GM18502 (cell line): ENCODE measurements at regions not wholly inside any gene's neighbourhood (a gene's known extent, or its start where the extent isn't known, plus 50 kb on each side); places are given as distances from the start of the nearest gene placed in this dataset.
"Not testable (repeated sequence)": the region's sequence is repeated elsewhere in the genome, so short reads cannot be mapped to it uniquely, and the experiment has no call there.

Experiments
- ATAC-seq: cut with Tn5 transposase; IDR thresholded peaks from one replicate; pipeline ENCODE4 v1.9.1; 2021; ENCODE audit warnings: mild to moderate bottlenecking; ENCODE audit not compliant: unreplicated experiment, poor library complexity

DNA sequence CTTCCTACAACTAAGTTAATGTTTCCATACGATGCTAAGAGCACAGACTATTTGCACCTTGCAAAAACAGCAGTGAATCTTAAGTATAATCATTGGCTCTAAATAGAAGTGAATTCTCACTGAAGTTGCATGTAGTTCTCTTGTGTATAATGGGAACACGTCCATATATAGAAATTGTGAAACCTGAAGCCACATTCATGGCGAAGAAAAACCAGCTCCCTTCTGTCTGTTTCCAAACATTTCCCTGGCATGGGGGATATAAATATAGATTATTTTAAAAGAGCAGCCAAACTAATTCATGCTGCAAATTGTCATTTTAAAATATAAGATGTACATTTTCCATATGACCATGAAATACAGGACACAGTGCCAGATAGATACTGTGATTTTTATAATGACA lies 71.1 kb downstream of the TRAM1L1 start:
- ATAC-seq, result no peak

DNA sequence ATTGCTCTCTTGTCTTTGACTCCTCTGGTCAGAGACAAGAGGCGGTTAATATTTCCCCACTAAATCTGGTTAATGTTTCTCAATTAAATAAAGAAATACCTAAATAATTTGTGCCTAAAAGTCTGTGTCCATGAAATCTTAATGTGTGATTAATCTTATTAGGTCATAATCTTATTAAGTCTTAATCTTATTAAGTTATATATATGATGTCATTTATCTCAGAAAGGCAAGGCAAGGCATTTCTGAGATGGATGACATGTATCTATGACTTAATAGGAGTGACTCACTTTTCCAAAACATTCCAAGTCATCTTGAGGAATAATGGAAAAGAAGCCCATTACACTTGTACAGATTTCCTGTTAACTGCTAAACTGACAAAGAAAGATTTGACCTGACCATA lies 74.7 kb downstream of the TRAM1L1 start:
- ATAC-seq, result no peak

DNA sequence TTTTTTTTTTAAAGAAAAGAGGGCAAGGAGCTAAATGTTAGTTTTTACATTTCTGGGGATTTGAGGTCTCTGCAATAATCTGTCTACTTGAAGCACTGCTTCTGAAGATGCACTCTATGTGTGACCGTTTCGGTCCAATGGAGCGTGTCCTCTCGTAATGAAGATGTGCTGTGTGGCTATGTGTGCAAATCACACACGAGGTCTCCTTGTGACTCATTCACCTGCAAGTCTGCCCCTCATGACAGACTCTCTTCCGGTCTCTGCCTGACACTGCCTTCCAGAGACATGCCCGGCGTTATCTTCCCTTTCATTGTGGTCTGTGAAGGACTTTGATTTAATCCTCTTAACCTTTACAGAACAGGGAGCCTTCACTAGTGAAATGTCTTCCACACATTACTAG lies 84.3 kb downstream of the TRAM1L1 start:
- peak; percentile 83 for ATAC-seq

DNA sequence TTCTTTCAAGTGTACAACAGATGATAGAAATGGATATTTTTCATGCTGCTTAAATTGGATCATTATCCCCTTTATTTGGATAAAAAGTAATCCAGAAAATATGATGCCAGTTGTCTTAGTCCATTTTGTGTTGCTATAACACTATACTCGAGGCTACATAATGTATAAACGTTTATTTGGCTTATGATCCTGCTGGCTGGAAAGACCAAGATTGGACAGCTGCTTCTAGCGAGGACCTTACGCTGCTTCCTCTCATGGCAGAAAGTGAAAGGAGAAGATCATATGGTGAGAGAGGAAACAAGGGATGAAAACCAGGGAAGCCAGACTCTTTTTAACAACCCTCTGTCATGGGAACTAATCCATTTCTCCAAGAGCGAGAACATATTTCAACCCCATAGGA lies 102.7 kb downstream of the TRAM1L1 start:
- no peak for ATAC-seq

DNA sequence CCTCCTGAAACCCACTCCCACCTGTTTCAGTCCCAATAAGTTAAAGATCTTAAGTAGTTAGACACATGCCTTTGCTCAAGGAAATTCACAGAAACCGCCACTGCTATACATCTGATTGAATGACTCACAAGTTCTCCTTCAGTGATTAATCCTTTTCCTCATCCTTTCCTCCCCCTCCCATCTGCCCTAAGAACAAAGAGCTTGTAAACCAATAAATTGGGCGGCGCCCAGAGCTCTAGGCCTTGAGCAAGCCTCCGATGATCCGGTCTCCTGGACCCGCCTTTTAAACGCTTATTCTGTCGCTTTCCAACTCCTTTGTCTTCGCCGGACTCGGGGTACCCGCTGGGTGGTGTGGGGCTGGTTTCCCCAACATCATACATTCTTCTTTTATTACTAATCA lies 104.9 kb downstream of the TRAM1L1 start:
- not testable (repeated sequence) for ATAC-seq

DNA sequence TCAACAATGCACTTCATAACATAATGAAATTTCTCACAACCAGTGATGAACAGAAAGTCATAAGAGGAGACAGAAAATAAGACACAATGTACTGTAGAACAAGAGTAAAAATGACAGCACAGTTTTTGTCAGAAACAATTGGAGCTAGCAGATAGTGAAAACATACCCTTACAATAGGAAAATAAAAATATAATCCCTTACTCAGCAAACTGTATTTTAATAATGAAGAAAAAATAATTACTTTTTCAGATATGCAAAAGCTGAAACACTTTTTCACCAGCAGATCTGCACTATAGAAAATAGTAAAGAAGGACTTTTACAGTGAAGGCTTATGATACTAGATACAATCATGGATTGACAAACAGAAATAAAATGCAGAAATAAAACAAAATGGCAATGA lies 126.3 kb downstream of the TRAM1L1 start:
- ATAC-seq, result no peak

DNA sequence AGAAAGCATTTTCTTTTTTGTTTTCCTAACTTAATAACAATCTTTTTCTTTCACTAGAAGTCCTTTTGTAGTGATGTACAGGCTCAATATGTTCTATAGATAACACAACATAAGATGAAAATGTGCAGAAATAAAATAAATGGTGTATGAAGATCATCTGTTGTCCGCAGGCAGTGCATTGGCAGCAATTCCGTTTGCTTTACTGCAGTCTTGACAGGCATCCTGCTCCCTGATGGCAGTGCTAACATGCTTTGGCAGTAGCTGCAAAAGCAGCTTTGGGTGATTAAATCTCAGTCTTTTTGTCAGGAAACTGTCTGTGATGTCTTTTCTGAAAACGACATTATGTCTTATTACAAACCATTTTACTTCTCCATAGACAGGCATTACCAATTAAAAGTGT lies 131.4 kb downstream of the TRAM1L1 start:
- no peak for ATAC-seq

DNA sequence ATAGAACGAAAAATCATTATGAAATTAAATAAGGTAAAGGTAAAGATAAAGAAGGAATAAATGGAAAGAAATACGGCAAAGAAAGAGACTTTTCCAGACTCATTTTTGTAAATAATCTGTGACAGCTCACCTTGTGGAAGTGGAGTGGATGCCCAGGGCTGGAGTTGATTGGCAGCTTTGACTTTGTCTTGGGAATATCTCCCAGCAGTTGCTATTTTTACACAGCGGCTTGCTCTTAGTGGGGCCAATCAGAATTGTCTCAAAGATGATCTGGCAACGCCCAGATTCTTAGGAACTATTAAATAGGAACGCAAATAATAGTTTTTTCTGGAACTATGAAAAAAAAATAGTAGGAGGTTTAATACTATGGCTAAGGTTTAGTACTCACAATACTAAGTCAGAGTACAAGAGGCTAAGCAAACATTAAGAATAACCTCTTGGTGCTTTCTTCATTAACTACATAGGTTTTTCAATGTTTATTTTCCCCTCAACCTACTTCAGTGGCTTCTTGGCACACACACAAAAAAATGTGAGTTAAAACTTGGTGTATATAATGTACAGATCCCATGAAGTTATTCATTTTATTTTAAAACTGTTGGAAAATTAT lies 132.7 kb downstream of the TRAM1L1 start:
- no peak for ATAC-seq

DNA sequence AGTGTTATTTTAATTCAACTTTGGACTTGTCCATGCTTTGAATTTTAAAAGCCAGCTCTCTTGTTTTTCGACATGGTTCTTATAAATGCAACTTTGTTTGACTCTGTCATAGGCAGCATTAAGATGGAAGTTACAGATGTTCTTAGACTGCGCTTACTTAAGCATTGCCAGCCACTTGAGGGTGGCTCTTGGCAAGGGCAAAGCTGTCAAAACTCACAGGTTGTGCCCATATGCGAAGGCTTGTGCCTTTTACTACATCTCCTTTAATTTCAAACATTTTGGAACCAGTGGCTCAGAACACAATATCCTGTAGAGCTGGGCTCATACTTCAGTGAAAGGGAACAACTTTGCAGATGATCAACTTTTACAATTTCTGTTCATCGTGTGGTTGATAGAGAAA lies 135.5 kb downstream of the TRAM1L1 start:
- ATAC-seq, result no peak

DNA sequence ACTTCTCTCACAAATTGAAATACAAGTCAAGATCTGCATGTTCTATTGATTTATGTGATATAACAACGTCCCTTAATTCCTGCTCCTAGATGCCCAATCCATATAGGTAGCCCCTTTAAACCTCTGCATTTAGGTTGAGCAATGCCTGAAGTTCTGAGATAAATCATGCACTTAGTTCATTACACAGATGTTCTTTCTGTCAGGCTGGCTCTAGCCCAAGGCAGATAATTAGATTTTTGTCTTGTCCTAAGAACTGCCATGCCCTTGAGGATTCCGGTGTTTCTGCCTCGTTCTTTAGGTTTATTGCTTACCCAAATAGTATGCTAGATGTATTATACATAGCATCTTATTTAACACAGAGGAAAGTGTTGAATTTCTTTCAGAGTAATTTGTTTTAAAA lies 143.1 kb downstream of the TRAM1L1 start:
- no peak for ATAC-seq

DNA sequence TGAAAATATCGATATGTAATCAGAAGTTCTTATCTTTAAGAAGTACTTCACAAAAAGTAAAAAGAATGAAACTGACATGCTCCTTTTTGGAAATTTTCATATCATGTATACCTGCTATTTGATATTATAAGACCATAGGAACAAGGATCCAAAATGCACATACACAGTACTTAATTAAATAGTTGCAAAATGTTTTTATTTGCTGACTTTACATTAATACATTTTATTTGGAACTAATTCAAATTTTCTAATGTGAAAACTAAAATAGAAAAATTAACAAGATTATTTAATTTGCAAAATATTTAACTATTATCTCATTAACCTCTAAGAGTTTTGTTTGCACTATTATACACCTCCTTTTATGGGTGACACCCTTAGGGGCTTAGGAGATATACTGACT lies 155.0 kb downstream of the TRAM1L1 start:
- ATAC-seq, result no peak

DNA sequence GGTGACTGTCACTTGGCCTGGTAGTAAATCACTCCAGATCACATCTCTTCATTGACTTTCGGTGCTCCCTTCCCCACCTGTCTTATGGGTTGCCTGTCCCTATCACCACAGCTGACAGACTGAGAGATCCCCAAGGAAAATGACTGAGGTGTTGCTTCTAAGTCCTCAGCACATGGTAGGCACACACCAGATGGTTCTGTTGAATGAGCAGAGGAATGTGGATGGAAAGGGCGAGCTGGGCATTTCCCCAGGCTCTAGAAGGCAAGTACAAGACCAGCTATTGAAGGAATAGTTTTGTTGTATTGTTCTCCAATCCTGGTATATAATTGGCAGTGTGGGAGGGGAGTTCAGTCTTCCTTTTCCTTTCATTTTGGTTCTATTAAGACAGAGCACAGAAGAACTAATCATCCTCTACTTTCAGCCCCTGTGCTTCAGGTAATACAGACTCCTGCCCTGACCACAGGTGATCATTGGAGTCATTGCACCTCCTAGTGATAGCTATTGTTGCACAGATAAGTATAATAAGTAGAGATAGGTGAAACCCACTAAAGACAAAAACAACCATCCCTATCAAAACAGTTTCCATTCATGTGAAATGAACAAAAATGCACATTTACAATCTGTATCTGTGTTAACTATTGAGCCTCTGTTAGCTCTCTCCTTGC lies 158.6 kb downstream of the TRAM1L1 start:
- no peak for ATAC-seq

DNA sequence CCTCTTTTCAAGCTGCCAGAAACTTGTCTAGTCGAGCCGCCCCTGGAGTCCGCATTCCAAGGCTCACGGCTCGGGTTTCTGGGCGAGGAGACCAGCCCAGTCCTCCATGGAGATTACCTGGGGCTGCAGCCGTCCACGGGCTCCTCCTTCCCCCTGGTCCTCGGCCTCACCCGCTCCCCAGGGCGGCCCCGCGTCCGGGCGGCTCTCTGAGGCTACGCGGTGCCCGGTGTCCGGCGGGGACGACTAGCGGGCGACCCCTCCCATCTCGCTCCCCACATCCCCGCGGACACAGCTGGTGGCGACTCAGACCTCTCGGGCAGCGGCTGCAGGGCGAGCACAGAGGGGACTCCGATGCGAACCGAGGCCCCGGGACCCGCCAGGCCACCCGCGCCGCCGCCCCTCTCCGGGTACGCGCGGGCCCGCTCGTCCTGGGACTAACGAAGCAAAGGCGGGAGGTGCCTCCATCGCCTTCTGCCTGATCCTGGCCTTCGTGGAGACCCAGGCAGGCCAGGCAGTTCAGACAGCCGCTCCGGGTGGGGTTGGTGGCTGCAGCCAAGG lies 159.4 kb downstream of the TRAM1L1 start:
- ATAC-seq, result no peak

DNA sequence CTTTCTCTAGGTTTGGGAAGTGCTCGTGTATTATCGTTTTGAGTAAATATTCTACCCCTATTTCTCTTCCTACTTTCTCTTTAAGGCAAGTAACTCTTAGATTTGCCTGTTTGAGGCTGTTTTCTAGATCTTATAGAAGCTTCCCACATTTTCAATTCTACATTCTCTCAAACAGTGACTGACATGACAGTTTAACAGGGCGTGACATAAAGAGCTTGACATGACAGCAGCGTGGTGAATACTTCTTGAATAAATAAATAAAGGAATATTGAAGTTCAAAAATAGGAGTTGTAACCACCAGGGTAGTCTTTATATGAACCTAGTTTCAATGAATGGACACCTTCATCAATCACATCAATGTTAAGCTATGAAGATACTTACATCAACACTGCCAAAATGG lies 162.0 kb downstream of the TRAM1L1 start:
- ATAC-seq, result no peak

DNA sequence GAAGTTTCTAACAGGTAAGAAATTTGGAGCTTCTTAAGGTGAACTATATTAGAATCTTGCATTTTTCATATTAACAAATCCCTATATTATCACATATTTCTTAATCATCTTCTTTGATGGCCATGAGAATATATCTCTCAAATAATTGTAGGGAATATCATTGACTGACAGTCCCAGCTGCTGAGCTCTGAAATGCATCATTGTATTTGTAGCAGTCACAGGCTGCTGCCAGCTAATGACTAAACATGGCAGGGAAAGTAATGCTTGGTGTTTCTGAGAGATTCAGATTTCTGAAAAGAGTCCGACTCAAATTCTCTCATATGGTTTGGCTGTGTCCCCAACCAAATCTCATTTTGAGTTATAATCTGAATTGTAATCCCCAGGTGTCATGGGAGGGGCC lies 171.9 kb downstream of the TRAM1L1 start:
- no peak for ATAC-seq

DNA sequence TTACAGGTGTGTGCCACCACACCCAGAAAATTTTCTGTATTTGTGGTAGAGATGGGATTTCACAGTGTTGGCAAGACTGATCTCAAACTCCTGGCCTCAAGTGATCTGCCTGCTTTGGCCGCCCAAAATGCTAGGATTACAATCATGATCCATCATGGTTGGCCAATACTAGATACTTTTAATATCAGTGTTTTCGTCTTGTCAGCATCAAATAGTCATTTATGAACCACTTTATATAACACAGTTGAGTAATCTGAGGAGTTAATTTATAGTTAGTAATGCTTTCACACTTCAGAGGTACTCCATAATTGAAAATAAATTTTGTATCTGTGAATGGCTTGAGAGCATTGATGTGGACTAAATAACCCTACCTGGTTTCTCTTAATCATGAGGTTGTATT lies 178.6 kb downstream of the TRAM1L1 start:
- no peak for ATAC-seq

DNA sequence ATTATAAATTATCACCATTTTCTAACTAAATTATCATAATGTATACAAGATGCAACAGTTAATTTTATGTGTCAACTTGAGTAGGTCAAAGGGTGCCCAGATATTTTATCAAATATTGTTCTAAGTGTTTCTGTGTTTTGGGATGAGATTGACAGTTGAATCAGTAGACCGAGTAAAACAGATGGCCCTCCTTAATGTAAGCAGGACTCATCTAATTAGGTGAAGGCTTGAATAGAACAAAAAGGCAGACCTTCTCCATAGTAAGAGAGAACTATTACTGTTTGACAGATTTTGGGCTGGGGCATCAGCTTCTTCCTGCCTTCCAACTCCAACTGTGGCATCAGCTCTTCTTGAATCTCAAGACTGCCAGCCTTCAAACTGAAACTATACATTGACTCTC lies 185.8 kb downstream of the TRAM1L1 start:
- no peak for ATAC-seq

DNA sequence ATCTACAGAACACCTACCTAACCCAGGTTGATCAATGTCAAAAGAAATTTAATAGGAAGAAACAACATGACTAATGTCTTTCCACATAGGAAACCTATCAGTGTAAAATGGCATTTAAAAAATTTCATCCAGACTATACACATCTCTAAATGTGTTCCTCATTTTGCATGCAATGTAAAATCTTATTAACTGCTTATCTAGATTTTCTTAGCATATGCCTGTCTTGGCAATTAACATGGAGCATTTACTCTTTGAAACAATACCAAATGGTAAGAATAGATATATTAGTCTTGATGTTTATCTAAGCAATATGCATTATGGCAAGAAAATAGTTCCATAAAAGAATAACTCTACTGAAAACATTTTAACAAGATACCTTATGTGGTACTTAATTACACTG lies 199.8 kb downstream of the TRAM1L1 start:
- ATAC-seq, result no peak

DNA sequence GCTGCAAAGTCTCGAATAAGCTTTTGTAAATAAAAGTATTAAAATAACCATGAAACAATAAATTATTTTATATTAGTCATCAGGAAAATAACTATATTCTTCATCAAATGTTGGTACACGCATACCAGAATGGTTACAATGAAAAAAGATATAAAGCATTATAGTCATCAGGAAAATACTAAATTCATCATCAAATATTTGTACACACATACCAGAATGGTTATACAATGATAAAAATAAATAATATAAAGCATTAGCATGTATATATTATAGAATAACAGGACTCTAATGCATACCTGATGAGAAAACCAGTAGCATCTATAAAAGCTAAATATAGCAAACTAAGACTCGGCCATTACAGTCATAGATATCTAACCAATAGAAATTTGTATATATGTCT lies 202.9 kb downstream of the TRAM1L1 start:
- ATAC-seq, result no peak

DNA sequence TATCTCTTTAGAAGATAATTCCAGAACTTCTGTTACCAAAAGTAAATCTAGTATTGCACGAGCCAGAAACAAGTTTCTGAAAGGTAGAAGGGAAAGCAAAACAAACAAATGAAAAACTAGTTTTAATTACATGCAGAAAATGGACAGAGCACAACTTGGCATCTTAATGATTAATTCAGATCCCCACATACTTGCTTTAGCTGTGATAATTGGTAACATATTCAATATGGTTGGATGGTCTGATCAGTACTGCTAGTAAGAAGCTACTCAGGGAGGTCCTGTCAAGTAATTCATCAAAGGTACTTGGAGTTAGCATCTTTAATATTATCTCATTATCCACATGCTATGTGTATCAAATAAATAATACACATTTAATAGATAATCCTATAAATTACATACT lies 204.3 kb downstream of the TRAM1L1 start:
- ATAC-seq, result peak; percentile 52

DNA sequence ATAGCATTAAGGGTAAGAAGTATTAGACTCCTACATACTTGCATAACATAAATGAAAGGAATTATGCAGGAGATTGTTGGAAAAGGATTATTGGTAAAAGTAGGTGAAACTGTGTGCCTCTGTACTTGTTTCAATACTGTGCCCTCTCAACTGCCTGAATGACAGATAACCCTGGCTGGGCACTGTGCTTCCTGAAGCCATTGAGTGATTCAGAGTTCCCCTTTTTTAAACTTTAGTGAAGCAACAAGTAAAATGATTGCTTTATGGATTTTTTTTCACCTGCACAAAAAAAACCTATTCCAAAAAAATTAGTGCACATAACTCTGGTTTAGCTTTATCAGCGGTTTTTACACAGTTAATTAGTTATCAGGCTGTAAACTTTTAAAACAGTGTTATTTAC lies 204.8 kb downstream of the TRAM1L1 start:
- ATAC-seq, result no peak

DNA sequence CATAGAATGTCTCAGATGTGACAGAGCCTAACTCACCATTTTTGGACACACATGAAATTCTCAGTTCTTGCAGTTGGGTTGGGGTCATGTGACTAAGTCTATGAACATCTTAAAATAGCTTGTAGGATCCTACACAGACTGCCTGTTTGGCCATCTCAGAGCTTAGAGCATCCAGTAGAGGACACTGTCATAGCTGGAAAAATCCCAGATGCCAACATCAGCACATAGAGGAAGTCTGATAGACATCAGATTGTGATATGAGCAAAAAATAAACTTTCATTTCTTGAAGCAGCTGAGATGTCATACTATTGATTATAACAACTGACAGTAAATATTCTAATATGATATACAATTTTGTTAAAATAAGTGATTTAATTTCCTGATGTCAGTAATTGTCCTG lies 207.1 kb downstream of the TRAM1L1 start:
- ATAC-seq, result no peak
